Endothelial cell of umbilical vein (primary cell): ENCODE measurements at regions not wholly inside any gene's neighbourhood (a gene's known extent, or its start where the extent isn't known, plus 50 kb on each side); places are given as distances from the start of the nearest gene placed in this dataset.

Experiments
- EZH2 ChIP-seq: IDR thresholded peaks from 2 replicates; pipeline ENCODE4 v1.6.1; 2012; ENCODE audit warnings: borderline replicate concordance, low read depth, mild to moderate bottlenecking, moderate library complexity, low read length, inconsistent platforms; ENCODE audit not compliant: severe bottlenecking
- JUN ChIP-seq: IDR thresholded peaks from 2 replicates; pipeline ENCODE4 v1.6.1; 2011; ENCODE audit warnings: borderline replicate concordance, low read depth; ENCODE audit not compliant: insufficient read length, insufficient read depth
- MAX ChIP-seq: IDR thresholded peaks from 2 replicates; pipeline ENCODE4 v1.6.1; 2011; ENCODE audit not compliant: insufficient read depth, insufficient read length
- POLR2AphosphoS5 ChIP-seq: IDR thresholded peaks from 2 replicates; pipeline ENCODE4 v1.6.1; 2012; ENCODE audit warnings: low read depth, mild to moderate bottlenecking, control low read depth, low read length, moderate library complexity; ENCODE audit not compliant: insufficient read depth
- TF ChIP-seq, protein P1 (sequence below), 2 donors: IDR thresholded peaks; 1 replicate in 1 of 2; 2 replicates in 1 of 2; pipeline ENCODE4 v1.5.1; 2011; ENCODE audit warnings: low read length in 2 of 2, mild to moderate bottlenecking in 2 of 2, moderate library complexity in 2 of 2, control low read depth in 1 of 2, inconsistent platforms in 1 of 2, low read depth in 1 of 2; ENCODE audit not compliant: insufficient read depth in 1 of 2; ENCODE audit errors: extremely low read depth in 1 of 2

GRCh38 chr10:121352231-121352855, 245.9 kb downstream of the FGFR2 start:
- TF ChIP-seq, protein P1, sequence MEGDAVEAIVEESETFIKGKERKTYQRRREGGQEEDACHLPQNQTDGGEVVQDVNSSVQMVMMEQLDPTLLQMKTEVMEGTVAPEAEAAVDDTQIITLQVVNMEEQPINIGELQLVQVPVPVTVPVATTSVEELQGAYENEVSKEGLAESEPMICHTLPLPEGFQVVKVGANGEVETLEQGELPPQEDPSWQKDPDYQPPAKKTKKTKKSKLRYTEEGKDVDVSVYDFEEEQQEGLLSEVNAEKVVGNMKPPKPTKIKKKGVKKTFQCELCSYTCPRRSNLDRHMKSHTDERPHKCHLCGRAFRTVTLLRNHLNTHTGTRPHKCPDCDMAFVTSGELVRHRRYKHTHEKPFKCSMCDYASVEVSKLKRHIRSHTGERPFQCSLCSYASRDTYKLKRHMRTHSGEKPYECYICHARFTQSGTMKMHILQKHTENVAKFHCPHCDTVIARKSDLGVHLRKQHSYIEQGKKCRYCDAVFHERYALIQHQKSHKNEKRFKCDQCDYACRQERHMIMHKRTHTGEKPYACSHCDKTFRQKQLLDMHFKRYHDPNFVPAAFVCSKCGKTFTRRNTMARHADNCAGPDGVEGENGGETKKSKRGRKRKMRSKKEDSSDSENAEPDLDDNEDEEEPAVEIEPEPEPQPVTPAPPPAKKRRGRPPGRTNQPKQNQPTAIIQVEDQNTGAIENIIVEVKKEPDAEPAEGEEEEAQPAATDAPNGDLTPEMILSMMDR (IDR thresholded peaks at IDR 0.05; ENCODE audit: extremely low read depth in 1 of 2, insufficient read depth in 1 of 2, low read depth in 1 of 2, low read length in 2 of 2), result no peak
- TF ChIP-seq EZH2, result no peak
- no peak for TF ChIP-seq POLR2AphosphoS5
- no peak for TF ChIP-seq MAX
- no peak for TF ChIP-seq JUN
